Cardiac muscle cell (in vitro differentiated cells and primary cell): ENCODE measurements at regions not wholly inside any gene's neighbourhood (a gene's known extent, or its start where the extent isn't known, plus 50 kb on each side); places are given as distances from the start of the nearest gene placed in this dataset.
A peak's percentile ranks its signal among the peaks of the same experiment; 100 is the strongest.
"Not testable (repeated sequence)": the region's sequence is repeated elsewhere in the genome, so short reads cannot be mapped to it uniquely, and the experiment has no call there.

ENCODE experiments used
- DNase-seq, 2 donors: peaks; one replicate each; pipeline versions ENCODE4 v3.0.0 to v3.0.0-alpha.2; 2010 to 2017; ENCODE audit warnings: low read depth in 1 of 2, low spot score in 1 of 2
- H3K27ac ChIP-seq: fragments of 200-600 bp; sonication (generic); 2 replicates; pipeline ENCODE4 v1.5.1; 2016
- H3K27me3 ChIP-seq: fragments of 200-600 bp; sonication (generic); 2 replicates; pipeline ENCODE4 v1.6.0; 2016; ENCODE audit warnings: control low read depth
- H3K36me3 ChIP-seq: fragments of 200-600 bp; sonication (generic); 2 replicates; pipeline ENCODE4 v1.5.1; 2016; ENCODE audit warnings: control low read depth
- H3K4me1 ChIP-seq: fragments of 200-600 bp; sonication (generic); 2 replicates; pipeline ENCODE4 v1.8.1; 2017; ENCODE audit warnings: low read depth, mild to moderate bottlenecking, mixed run types
- H3K4me3 ChIP-seq: fragments of 200-600 bp; sonication (generic); 2 replicates; pipeline ENCODE4 v1.5.1; 2016; ENCODE audit warnings: mild to moderate bottlenecking
- H3K9me3 ChIP-seq: fragments of 200-600 bp; sonication (generic); 2 replicates; pipeline ENCODE4 v1.5.1; 2017; ENCODE audit warnings: low read depth, mild to moderate bottlenecking, control low read depth
- CTCF ChIP-seq: IDR thresholded peaks from 2 replicates; pipeline ENCODE4 v1.5.1; 2012; ENCODE audit warnings: low read depth, mild to moderate bottlenecking, low read length

GRCh38 chr4:125791896-125792295 lies 477.1 kb downstream of the FAT4 start:
- Histone ChIP-seq H3K4me1 (no peaks in the 10 kb centered on the region), H3K27me3 (no peaks in the 10 kb centered on the region), H3K4me3 (no peak overlapping the region), H3K9me3 (no peaks in the 10 kb centered on the region), H3K36me3 (no peaks in the 10 kb centered on the region), H3K27ac (no peak overlapping the region)
- DNase-seq = no peak
- no peak for TF ChIP-seq CTCF

- H3K27me3 ChIP-seq = no peaks in the 10 kb centered on the region
- no peak for TF ChIP-seq CTCF
- no peaks in the 10 kb centered on the region for H3K4me1 ChIP-seq
- DNase-seq = no peak
- no peak overlapping the region for H3K4me3 ChIP-seq
- no peak overlapping the region for H3K27ac ChIP-seq
- H3K9me3 ChIP-seq = no peaks in the 10 kb centered on the region
- H3K36me3 ChIP-seq = no peaks in the 10 kb centered on the region
These were observed 480.2 kb downstream of the FAT4 start for GRCh38 chr4:125794989-125795388.

GRCh38 chr4:125796138-125796537 lies 481.4 kb downstream of the FAT4 start:
- H3K9me3 ChIP-seq = no peaks in the 10 kb centered on the region

GRCh38 chr4:125797621-125798020 lies 482.9 kb downstream of the FAT4 start:
- not testable (repeated sequence) for DNase-seq, H3K4me1 ChIP-seq, H3K36me3 ChIP-seq, H3K4me3 ChIP-seq, H3K9me3 ChIP-seq, H3K27me3 ChIP-seq, H3K27ac ChIP-seq

More at GRCh38 chr4:125796138-125796537, 481.4 kb downstream of the FAT4 start:
- no peaks in the 10 kb centered on the region for H3K36me3 ChIP-seq
- no peaks in the 10 kb centered on the region for H3K4me1 ChIP-seq
- no peak overlapping the region for H3K4me3 ChIP-seq
- DNase-seq = peak in 1 of 2 donors; percentile 2
- TF ChIP-seq CTCF = no peak
- H3K27ac ChIP-seq = no peak overlapping the region
- no peaks in the 10 kb centered on the region for H3K27me3 ChIP-seq

GRCh38 chr4:125801373-125801772 lies 486.6 kb downstream of the FAT4 start:
- no peaks in the 10 kb centered on the region for H3K27me3 ChIP-seq
- H3K4me3 ChIP-seq = no peak overlapping the region
- H3K9me3 ChIP-seq = no peaks in the 10 kb centered on the region
- no peak for DNase-seq
- H3K4me1 ChIP-seq = no peaks in the 10 kb centered on the region
- H3K27ac ChIP-seq = no peak overlapping the region
- no peaks in the 10 kb centered on the region for H3K36me3 ChIP-seq
- TF ChIP-seq CTCF = no peak

- Histone ChIP-seq H3K27me3 (no peaks in the 10 kb centered on the region), H3K4me3 (no peak overlapping the region), H3K9me3 (no peaks in the 10 kb centered on the region), H3K36me3 (no peaks in the 10 kb centered on the region), H3K27ac (no peak overlapping the region), H3K4me1 (no peaks in the 10 kb centered on the region)
- DNase-seq = no peak
- TF ChIP-seq CTCF = no peak
These were observed 487.2 kb downstream of the FAT4 start for GRCh38 chr4:125801924-125802323.
